Psoas muscle (tissue), 7 donors: ENCODE measurements at regions not wholly inside any gene's neighbourhood (a gene's known extent, or its start where the extent isn't known, plus 50 kb on each side); places are given as distances from the start of the nearest gene placed in this dataset.
A peak's percentile ranks its signal among the peaks of the same experiment; 100 is the strongest.

Source experiments
- ATAC-seq, 4 donors: fragments of 200-7000 bp; cut with Tn5 transposase; one replicate each; pipeline ENCODE4 v1.9.1; 2020; ENCODE audit warnings: moderate library complexity in 3 of 4, mild to moderate bottlenecking in 2 of 4
- DNase-seq, 2 donors: peaks; one replicate each; pipeline ENCODE4 v3.0.0-alpha.2; 2020
- H3K27ac ChIP-seq: fragments of 200-600 bp; one replicate; pipeline ENCODE4 v1.8.0; 2022
- H3K27me3 ChIP-seq, 3 donors: fragments of 200-600 bp in 1 of 3; one replicate each; pipeline versions ENCODE4 v1.6.1 to v1.8.0; 2013 to 2022; ENCODE audit warnings: low read length in 2 of 3, mild to moderate bottlenecking in 2 of 3, moderate library complexity in 1 of 3; ENCODE audit not compliant: insufficient read depth in 3 of 3
- H3K36me3 ChIP-seq, 2 donors: fragments of 200-600 bp in 1 of 2; one replicate each; pipeline versions ENCODE4 v1.6.1 to v1.8.0; 2013 to 2022; ENCODE audit warnings: low read depth in 1 of 2, mild to moderate bottlenecking in 1 of 2, moderate library complexity in 1 of 2; ENCODE audit not compliant: insufficient read depth in 1 of 2
- H3K4me1 ChIP-seq: fragments of 200-600 bp; one replicate; pipeline ENCODE4 v1.8.0; 2022
- H3K4me3 ChIP-seq: fragments of 200-600 bp; one replicate; pipeline ENCODE4 v1.8.0; 2022; ENCODE audit warnings: mild to moderate bottlenecking
- H3K9me3 ChIP-seq: fragments of 200-600 bp; one replicate; pipeline ENCODE4 v1.8.0; 2022
- WGBS, 3 donors: extraction: QIAGEN DNeasy Blood & Tissue Kit; methylation state at CpG; one replicate each; pipeline versions ENCODE4 v1.1.6 to v1.1.7; 2013; 5-methylcytosine and 5-hydroxymethylcytosine counted together
- intact Hi-C, 2 donors: fragments of 100-400 bp; cut with DNase I; formaldehyde crosslinking; loops; one replicate each; pipeline versions ENCODE4 v1.11.0 to v1.14.2; 2022
- TF ChIP-seq, protein P1 (sequence below): fragments of 200-600 bp; IDR thresholded peaks from one replicate; pipeline ENCODE4 v1.8.0; 2022; ENCODE audit warnings: antibody characterized with exemption
- donor health status: healthy with polysubstance abuse.
- donor health status: DM: no; HTN: no; CAD: no; lungs with moderate emphysema.
- donor health status: Bipolar disorder and iron deficiency.
- donor health status: healthy.
- donor health status: DM: yes; HTN: yes; CAD: no.
- donor health status: DM: no; HTN: no; CAD: no.
- donor health status: DM: yes; HTN: yes; CAD: no.

DNA sequence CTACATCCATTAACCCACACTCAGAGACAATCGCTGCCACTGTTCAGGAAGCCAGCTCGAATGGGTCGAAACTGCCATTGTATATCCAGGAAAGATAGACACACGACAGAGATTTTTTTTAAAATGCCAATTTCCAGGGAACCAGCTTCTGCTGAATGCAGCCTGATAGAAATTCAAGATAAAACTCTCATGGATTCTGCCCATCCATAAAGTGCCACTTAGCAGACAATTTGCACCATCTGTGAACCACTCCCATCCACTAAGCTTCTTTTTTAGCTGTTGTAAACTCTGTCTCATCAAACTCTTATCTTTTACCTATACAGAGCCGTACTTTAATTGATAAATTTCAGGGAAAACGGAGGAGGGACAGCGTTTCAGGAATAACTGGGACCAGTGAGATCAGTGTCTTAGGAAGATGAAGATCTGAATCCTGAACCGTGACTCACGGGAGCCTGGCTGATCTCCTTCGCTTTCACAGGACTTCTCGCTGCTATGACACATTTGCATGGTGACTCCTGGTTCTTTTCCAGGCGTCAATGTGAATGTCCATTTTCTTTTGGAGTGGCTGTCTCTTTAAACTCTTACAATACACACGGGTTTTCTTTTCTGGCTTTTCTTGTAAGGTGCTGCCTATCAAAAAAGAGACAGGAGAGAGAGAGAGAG lies 103.4 kb downstream of the FAM204A start:
- Histone ChIP-seq H3K4me1 (no peaks in the 10 kb centered on the region), H3K27ac (no peak overlapping the region), H3K4me3 (no peak overlapping the region), H3K27me3 (peaks cover 6 to 38% (median 7%) of the 10 kb centered on the region in 3 donors), H3K36me3 (no peaks in the 10 kb centered on the region), H3K9me3 (no peaks in the 10 kb centered on the region)
- intact Hi-C loops = no loop called here
- TF ChIP-seq, protein P1, sequence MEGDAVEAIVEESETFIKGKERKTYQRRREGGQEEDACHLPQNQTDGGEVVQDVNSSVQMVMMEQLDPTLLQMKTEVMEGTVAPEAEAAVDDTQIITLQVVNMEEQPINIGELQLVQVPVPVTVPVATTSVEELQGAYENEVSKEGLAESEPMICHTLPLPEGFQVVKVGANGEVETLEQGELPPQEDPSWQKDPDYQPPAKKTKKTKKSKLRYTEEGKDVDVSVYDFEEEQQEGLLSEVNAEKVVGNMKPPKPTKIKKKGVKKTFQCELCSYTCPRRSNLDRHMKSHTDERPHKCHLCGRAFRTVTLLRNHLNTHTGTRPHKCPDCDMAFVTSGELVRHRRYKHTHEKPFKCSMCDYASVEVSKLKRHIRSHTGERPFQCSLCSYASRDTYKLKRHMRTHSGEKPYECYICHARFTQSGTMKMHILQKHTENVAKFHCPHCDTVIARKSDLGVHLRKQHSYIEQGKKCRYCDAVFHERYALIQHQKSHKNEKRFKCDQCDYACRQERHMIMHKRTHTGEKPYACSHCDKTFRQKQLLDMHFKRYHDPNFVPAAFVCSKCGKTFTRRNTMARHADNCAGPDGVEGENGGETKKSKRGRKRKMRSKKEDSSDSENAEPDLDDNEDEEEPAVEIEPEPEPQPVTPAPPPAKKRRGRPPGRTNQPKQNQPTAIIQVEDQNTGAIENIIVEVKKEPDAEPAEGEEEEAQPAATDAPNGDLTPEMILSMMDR = no peak
- DNase-seq (no peak), ATAC-seq (no peak)
- WGBS, 3 donors = 35 to 47% (median 42%) methylated on average over 13 of the region's 13 CpGs

DNA sequence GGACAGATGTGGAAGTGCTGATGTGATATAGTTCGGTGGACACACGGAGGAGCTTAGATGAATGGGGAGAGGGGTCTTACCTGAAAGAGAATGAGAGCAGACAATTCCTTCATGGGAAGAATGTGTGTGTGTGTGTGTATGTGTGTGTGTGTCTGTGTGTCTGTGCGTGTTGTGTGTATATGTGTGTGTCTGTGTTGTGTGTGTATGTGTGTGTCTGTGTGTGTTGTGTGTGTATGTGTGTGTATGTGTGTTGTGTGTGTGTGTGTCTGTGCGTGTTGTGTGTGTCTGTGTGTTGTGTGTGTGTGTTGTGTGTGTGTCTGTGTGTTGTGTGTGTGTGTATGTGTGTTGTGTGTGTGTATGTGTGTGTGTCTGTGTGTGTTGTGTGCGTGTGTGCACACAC lies 104.2 kb downstream of the FAM204A start:
- intact Hi-C loops = no loop called here
- no peak overlapping the region for H3K4me3 ChIP-seq
- H3K9me3 ChIP-seq = no peaks in the 10 kb centered on the region
- H3K36me3 ChIP-seq = no peaks in the 10 kb centered on the region
- no peak for ATAC-seq
- H3K27ac ChIP-seq = no peak overlapping the region
- no peak for DNase-seq
- 70 to 83% (median 72%) methylated on average over 5 of the region's 5 CpGs for WGBS, 3 donors
- peaks cover 6 to 41% (median 9%) of the 10 kb centered on the region in 3 donors for H3K27me3 ChIP-seq
- TF ChIP-seq, protein P1 = no peak
- no peaks in the 10 kb centered on the region for H3K4me1 ChIP-seq

DNA sequence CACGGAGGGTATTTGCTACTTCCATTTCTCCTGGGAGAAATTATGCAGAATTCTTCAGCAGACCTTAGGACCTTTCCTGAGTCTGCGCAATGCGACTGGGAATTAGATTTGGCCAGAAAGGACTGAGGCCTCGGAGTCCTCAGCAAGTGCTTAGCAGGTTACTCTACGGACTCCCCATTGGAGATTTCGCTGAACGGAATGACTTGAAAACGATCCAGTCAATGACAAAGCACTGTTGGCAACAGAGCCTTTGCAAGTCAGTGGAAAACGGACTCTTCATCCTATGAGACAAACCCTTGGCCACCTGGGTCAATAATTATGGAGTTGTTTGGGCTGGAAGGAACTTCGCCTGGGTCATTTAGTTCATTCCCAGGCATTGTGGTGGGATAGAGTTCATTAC lies 107.4 kb downstream of the FAM204A start:
- H3K4me3 ChIP-seq = no peak overlapping the region
- H3K27me3 ChIP-seq = peaks cover 6 to 23% (median 6%) of the 10 kb centered on the region in 3 donors
- TF ChIP-seq, protein P1 = no peak
- intact Hi-C loops = no loop called here
- DNase-seq (no peak), ATAC-seq (peak in 1 of 4 donors; percentile 29)
- no peaks in the 10 kb centered on the region for H3K9me3 ChIP-seq
- WGBS, 3 donors = 51 to 54% (median 53%) methylated on average over 10 of the region's 10 CpGs
- H3K4me1 ChIP-seq = no peaks in the 10 kb centered on the region
- no peaks in the 10 kb centered on the region for H3K36me3 ChIP-seq
- H3K27ac ChIP-seq = no peak overlapping the region

GRCh38 chr10:118220346-118220850 lies 121.7 kb downstream of the FAM204A start:
- 42 to 72% (median 47%) methylated on average over 2 of the region's 2 CpGs for WGBS, 3 donors
- Histone ChIP-seq H3K9me3 (no peaks in the 10 kb centered on the region), H3K4me1 (no peaks in the 10 kb centered on the region), H3K27me3 (peaks cover 0 to under 1% (median 0%) of the 10 kb centered on the region in 3 donors), H3K27ac (no peak overlapping the region), H3K4me3 (no peak overlapping the region), H3K36me3 (no peaks in the 10 kb centered on the region)
- TF ChIP-seq, protein P1 = no peak
- intact Hi-C loops = no loop called here
- no peak for ATAC-seq
- no peak for DNase-seq

DNA sequence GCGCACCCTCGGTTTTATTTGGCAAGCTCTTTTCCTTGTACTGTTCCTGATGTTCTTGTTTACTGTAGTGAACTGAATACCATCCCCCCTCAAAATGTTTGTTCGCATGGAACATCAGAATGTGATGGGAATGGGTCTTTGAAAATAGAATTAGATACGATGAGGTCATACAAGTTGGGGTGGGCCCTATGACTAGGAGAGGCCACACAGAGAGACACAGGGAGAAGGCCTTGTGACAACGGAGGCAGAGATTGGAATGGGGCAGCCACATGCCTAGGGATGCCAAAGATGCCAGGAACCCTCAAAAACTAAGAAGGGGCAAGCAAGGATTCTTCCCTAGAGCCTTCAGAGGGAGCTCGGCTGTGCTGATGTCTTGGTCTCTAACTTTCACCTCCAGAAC lies 123.6 kb downstream of the FAM204A start:
- TF ChIP-seq, protein P1 = no peak
- no peaks in the 10 kb centered on the region for H3K9me3 ChIP-seq
- 83 to 88% (median 85%) methylated on average over 6 of the region's 6 CpGs for WGBS, 3 donors
- H3K27ac ChIP-seq = no peak overlapping the region
- no peaks in the 10 kb centered on the region for H3K36me3 ChIP-seq
- no peaks in the 10 kb centered on the region for H3K4me1 ChIP-seq
- no peak for ATAC-seq
- intact Hi-C loops = no loop called here
- DNase-seq = no peak
- H3K27me3 ChIP-seq = peaks cover 0 to 3% (median 0%) of the 10 kb centered on the region in 3 donors
- H3K4me3 ChIP-seq = no peak overlapping the region
